ENCODE measurements at regions not wholly inside any gene's neighbourhood (a gene's known extent, or its start where the extent isn't known, plus 50 kb on each side); places are given as distances from the start of the nearest gene placed in this dataset.

GRCh38 chr1:38605063-38605462, 254.5 kb downstream of the RRAGC start:
- no TSS peak for BruUV-seq (replicated peaks)
- Histone ChIP-seq H3K9ac (ENCODE audit: insufficient read depth in 1 of 2, low read depth in 2 of 2, low read length in 2 of 2) (no peak overlapping the region), H3K4me2 (ENCODE audit: insufficient read depth, low read length) (no peak overlapping the region), H3K27me3 (ENCODE audit: control insufficient read depth in 2 of 2, insufficient read depth in 2 of 2, low read length in 2 of 2) (peaks cover 0 to 18% of the 10 kb centered on the region in 2 experiments; a peak in 2 of 5 replicates), H4K20me1 (replicated peaks; ENCODE audit: control insufficient read depth, insufficient read depth, low read length) (no peaks in the 10 kb centered on the region), H3K9me1 (ENCODE audit: control insufficient read depth, insufficient read depth, low read length) (no peaks in the 10 kb centered on the region), H3K9me3 (replicated peaks; ENCODE audit: control insufficient read depth, insufficient read depth, low read depth, low read length) (no peaks in the 10 kb centered on the region), H3K4me3 (no peak overlapping the region), H3K27ac (ENCODE audit: extremely low read depth, low read depth, low read length) (no peak overlapping the region), H2AFZ (ENCODE audit: low read depth, low read length) (no peak overlapping the region), H3K79me2 (ENCODE audit: control insufficient read depth, insufficient read depth, low read length) (no peaks in the 10 kb centered on the region), H3K4me1 (replicated peaks in 1 of 2; ENCODE audit: control insufficient read depth in 2 of 2, insufficient read depth in 2 of 2, low read length in 2 of 2) (0 out of 5 replicates have a peak, but pooled peaks cover 0 to 3% of the 10 kb centered on the region in 2 experiments), H3K36me3 (ENCODE audit: control insufficient read depth, insufficient read depth, low read length) (no peaks in the 10 kb centered on the region)
- intact Hi-C loops (cut with micrococcal nuclease) (loop anchor here (5.0 kb wide), 2 partner anchors 232 to 487 kb away; no protein-coding TSS in a partner anchor), in situ Hi-C loops (cut with MboI) (no loop called here)
- no peak for FAIRE-seq
- TF ChIP-seq ILF3 (IDR thresholded peaks at IDR 0.05; ENCODE audit: borderline replicate concordance) (no peak), MGA (IDR thresholded peaks at IDR 0.05) (no peak), ZBTB12 (CRISPR knock-in tag; IDR thresholded peaks at IDR 0.05) (no peak)
- ChIA-PET POLR2A (no interaction called here), CTCF (ENCODE audit: low intra/inter-chr PET ratio) (no interaction called here)
- DNase-seq (ENCODE audit: extremely low read depth in 1 of 4, low spot score in 3 of 4), result no peak
- no peak for ATAC-seq
- WGBS (ENCODE audit: insufficient coverage, low coverage, missing lambda C conversion rate), result 0% methylated on average over 3 of the region's 3 CpGs

Data from K562 (cell line).